Keratinocyte (primary cell): ENCODE measurements at regions not wholly inside any gene's neighbourhood (a gene's known extent, or its start where the extent isn't known, plus 50 kb on each side); places are given as distances from the start of the nearest gene placed in this dataset.

Source experiments
- DNase-seq: peaks from one replicate; pipeline ENCODE4 v3.0.0-alpha.2; 2011; ENCODE audit warnings: low read depth, missing footprints, low spot score
- FAIRE-seq: peaks from 2 replicates; lab custom pipeline; 2011; peaks lifted over from hg19 to GRCh38; lab: Jason Lieb, UNC
- H2AFZ ChIP-seq: 2 replicates; pipeline ENCODE4 v1.6.0; 2012; ENCODE audit warnings: low read length, control low read depth, inconsistent platforms; ENCODE audit not compliant: control insufficient read depth
- H3K27ac ChIP-seq: 2 replicates; pipeline ENCODE4 v1.5.1; 2011; ENCODE audit warnings: low read length; ENCODE audit not compliant: control insufficient read depth, insufficient read depth
- H3K27me3 ChIP-seq: 3 replicates; pipeline ENCODE4 v1.6.0; 2011; ENCODE audit warnings: low read length; ENCODE audit not compliant: control insufficient read depth, insufficient read depth; ENCODE audit errors: extremely low read depth
- H3K36me3 ChIP-seq, 2 experiments: 2 replicates in 1 of 2; 3 replicates in 1 of 2; pipeline ENCODE4 v1.5.1; 2011; ENCODE audit warnings: low read length in 2 of 2, mild to moderate bottlenecking in 1 of 2; ENCODE audit not compliant: control insufficient read depth in 2 of 2, insufficient read depth in 2 of 2; ENCODE audit errors: extremely low read depth in 1 of 2
- H3K4me1 ChIP-seq: 3 replicates; pipeline ENCODE4 v1.5.1; 2011; ENCODE audit warnings: low read length; ENCODE audit not compliant: control insufficient read depth, insufficient read depth; ENCODE audit errors: extremely low read depth
- H3K4me2 ChIP-seq: 3 replicates; pipeline ENCODE4 v1.6.0; 2011; ENCODE audit warnings: low read depth, low read length; ENCODE audit not compliant: control insufficient read depth, insufficient read depth; ENCODE audit errors: extremely low read depth
- H3K4me3 ChIP-seq, 3 experiments: fragments of 200-600 bp in 1 of 3; sonication (generic) in 1 of 3; 2 replicates in 2 of 3; 3 replicates in 1 of 3; pipeline ENCODE4 v1.5.1; 2011 to 2016; ENCODE audit warnings: low read length in 3 of 3, mild to moderate bottlenecking in 3 of 3, control low read depth in 2 of 3, inconsistent platforms in 1 of 3, low read depth in 1 of 3, mixed read lengths in 1 of 3, mixed run types in 1 of 3, moderate library complexity in 1 of 3; ENCODE audit not compliant: control insufficient read depth in 2 of 3, insufficient read depth in 2 of 3; ENCODE audit errors: extremely low read depth in 1 of 3
- H3K79me2 ChIP-seq: 2 replicates; pipeline ENCODE4 v1.6.0; 2012; ENCODE audit warnings: low read length; ENCODE audit not compliant: control insufficient read depth, insufficient read depth
- H3K9ac ChIP-seq: 3 replicates; pipeline ENCODE4 v1.6.0; 2011; ENCODE audit warnings: low read length; ENCODE audit not compliant: control insufficient read depth, insufficient read depth; ENCODE audit errors: extremely low read depth
- H3K9me1 ChIP-seq: 3 replicates; pipeline ENCODE4 v1.6.0; 2011; ENCODE audit warnings: low read length; ENCODE audit not compliant: control insufficient read depth, insufficient read depth; ENCODE audit errors: extremely low read depth
- H3K9me3 ChIP-seq: 2 replicates; pipeline ENCODE4 v1.5.1; 2012; ENCODE audit warnings: low read depth, low read length; ENCODE audit not compliant: control insufficient read depth
- H4K20me1 ChIP-seq: 3 replicates; pipeline ENCODE4 v1.6.0; 2011; ENCODE audit warnings: low read length; ENCODE audit not compliant: control insufficient read depth, insufficient read depth; ENCODE audit errors: extremely low read depth
- CTCF ChIP-seq, 3 experiments: IDR thresholded peaks in 1 of 3; conservative IDR thresholded peaks in 1 of 3; optimal IDR thresholded peaks in 1 of 3; 2 replicates in 2 of 3; 3 replicates in 1 of 3; pipeline versions ENCODE3 to v1.5.1; 2011; ENCODE audit warnings: low read length in 3 of 3, mild to moderate bottlenecking in 3 of 3, moderate library complexity in 2 of 3, control low read depth in 1 of 3, inconsistent platforms in 1 of 3; ENCODE audit not compliant: insufficient read depth in 2 of 3; ENCODE audit errors: extremely low read depth in 1 of 3
- EZH2 ChIP-seq: IDR thresholded peaks from one replicate; pipeline ENCODE4 v1.6.1; 2012; ENCODE audit warnings: inconsistent platforms, mild to moderate bottlenecking, low read length, moderate library complexity
- dilution Hi-C: fragments of 300-500 bp; cut with MboI; formaldehyde crosslinking; loops from one replicate; pipeline ENCODE4 v1.7.0; 2020; ENCODE audit warnings: low sequenced_read_pairs; ENCODE audit not compliant: extremely low pct_ligation_motif_present

- no peaks in the 10 kb centered on the region for H4K20me1 ChIP-seq
- no peak for FAIRE-seq
- TF ChIP-seq EZH2 (no peak), CTCF (optimal IDR thresholded peaks at IDR 0.05 in 1 of 3, IDR thresholded peaks at IDR 0.05 in 1 of 3, conservative IDR thresholded peaks at IDR 0.05 in 1 of 3; ENCODE audit: extremely low read depth in 1 of 3, insufficient read depth in 2 of 3, low read length in 3 of 3) (no peak)
- no peak overlapping the region for H2AFZ ChIP-seq
- no peaks in the 10 kb centered on the region for H3K9me3 ChIP-seq
- no peaks in the 10 kb centered on the region for H3K36me3 ChIP-seq
- dilution Hi-C loops = no loop called here
- no peak overlapping the region for H3K27ac ChIP-seq
- H3K9me1 ChIP-seq = no peaks in the 10 kb centered on the region
- no peak for DNase-seq
- no peak overlapping the region for H3K9ac ChIP-seq
- no peak overlapping the region for H3K4me3 ChIP-seq
- no peak overlapping the region for H3K4me2 ChIP-seq
- no peaks in the 10 kb centered on the region for H3K79me2 ChIP-seq
- H3K4me1 ChIP-seq = no peaks in the 10 kb centered on the region
- H3K27me3 ChIP-seq = no peaks in the 10 kb centered on the region
Measured at GRCh38 chr14:55773984-55774545, 194.1 kb downstream of the KTN1 start.

- no peak overlapping the region for H3K27ac ChIP-seq
- H3K4me2 ChIP-seq = no peak overlapping the region
- no peak overlapping the region for H3K9ac ChIP-seq
- no peak overlapping the region for H3K4me3 ChIP-seq
- FAIRE-seq (no peak), DNase-seq (no peak)
- peaks cover 7% of the 10 kb centered on the region for H3K4me1 ChIP-seq
- H3K9me1 ChIP-seq = no peaks in the 10 kb centered on the region
- dilution Hi-C loops = no loop called here
- no peak overlapping the region for H2AFZ ChIP-seq
- H3K27me3 ChIP-seq = no peaks in the 10 kb centered on the region
- H3K79me2 ChIP-seq = no peaks in the 10 kb centered on the region
- H3K36me3 ChIP-seq = no peaks in the 10 kb centered on the region
- no peaks in the 10 kb centered on the region for H3K9me3 ChIP-seq
- H4K20me1 ChIP-seq = no peaks in the 10 kb centered on the region
- no peak for TF ChIP-seq CTCF (optimal IDR thresholded peaks at IDR 0.05 in 1 of 3, IDR thresholded peaks at IDR 0.05 in 1 of 3, conservative IDR thresholded peaks at IDR 0.05 in 1 of 3; ENCODE audit: extremely low read depth in 1 of 3, insufficient read depth in 2 of 3, low read length in 3 of 3)
- no peak for TF ChIP-seq EZH2
Measured at GRCh38 chr14:55777877-55778276, 197.9 kb downstream of the KTN1 start.
